Body of pancreas (tissue), 4 donors: ENCODE measurements at regions not wholly inside any gene's neighbourhood (a gene's known extent, or its start where the extent isn't known, plus 50 kb on each side); places are given as distances from the start of the nearest gene placed in this dataset.

Experiments
- ATAC-seq: fragments of 150-250 bp; one replicate; pipeline ENCODE4 v1.9.1; 2016
- DNase-seq, 4 donors: peaks; one replicate each; pipeline ENCODE4 v3.0.0-alpha.2; 2019
- H3K27ac ChIP-seq, 4 donors: fragments of 200-600 bp; sonication (generic); 1 replicate in 3 of 4; 2 replicates in 1 of 4; pipeline versions ENCODE4 v1.5.1 to v1.6.1; 2016 to 2019; ENCODE audit warnings: mild to moderate bottlenecking in 1 of 4, mixed read lengths in 1 of 4, moderate library complexity in 1 of 4
- H3K27me3 ChIP-seq, 2 donors: fragments of 200-600 bp; sonication (generic); one replicate each; pipeline ENCODE4 v1.6.0; 2016; ENCODE audit warnings: mild to moderate bottlenecking in 1 of 2
- H3K36me3 ChIP-seq, 2 donors: fragments of 200-600 bp; sonication (generic); replicated peaks in 1 of 2; 2 replicates each; pipeline ENCODE4 v1.5.1; 2016; ENCODE audit warnings: low read depth in 2 of 2; ENCODE audit not compliant: insufficient read depth in 1 of 2
- H3K4me1 ChIP-seq: fragments of 200-600 bp; sonication (generic); one replicate; pipeline ENCODE4 v1.6.0; 2016
- H3K4me3 ChIP-seq, 2 donors: fragments of 200-600 bp; sonication (generic); 1 replicate in 1 of 2; 2 replicates in 1 of 2; pipeline ENCODE4 v1.5.1; 2016 to 2019
- H3K9me3 ChIP-seq, 3 donors: fragments of 200-600 bp; sonication (generic); 1 replicate in 2 of 3; 2 replicates in 1 of 3; pipeline ENCODE4 v1.5.1; 2016
- CTCF ChIP-seq, 7 experiments: fragments of 450-650 bp in 4 of 7; fragments of 200-600 bp in 3 of 7; sonication (generic) in 3 of 7; IDR thresholded peaks; one replicate each; pipeline ENCODE4 v1.5.1; 2016 to 2019; ENCODE audit warnings: antibody characterized with exemption in 7 of 7
- POLR2A ChIP-seq, 3 donors: fragments of 450-650 bp; IDR thresholded peaks; one replicate each; pipeline ENCODE4 v1.6.1; 2016; ENCODE audit warnings: antibody characterized with exemption in 3 of 3, mild to moderate bottlenecking in 2 of 3
- WGBS, 2 donors: methylation state at CpG; one replicate each; pipeline ENCODE4 v1.1.5; 2017; 5-methylcytosine and 5-hydroxymethylcytosine counted together
- intact Hi-C: fragments of 100-400 bp; cut with DNase I; formaldehyde crosslinking; loops from one replicate; pipeline ENCODE4 v1.15.1; 2023

- Histone ChIP-seq H3K27me3 (no peaks in the 10 kb centered on the region), H3K36me3 (no peaks in the 10 kb centered on the region), H3K27ac (no peak overlapping the region), H3K4me3 (no peak overlapping the region), H3K9me3 (no peaks in the 10 kb centered on the region), H3K4me1 (no peaks in the 10 kb centered on the region)
- WGBS, 2 donors = 84 to 87% methylated on average over 3 of the region's 3 CpGs
- intact Hi-C loops = no loop called here
- ATAC-seq (no peak), DNase-seq (no peak)
- TF ChIP-seq CTCF (IDR thresholded peaks at IDR 0.05) (no peak), POLR2A (IDR thresholded peaks at IDR 0.05) (no peak)
Observed at GRCh38 chr3:5974630-5975322, 787.3 kb downstream of the EDEM1 start.

- Histone ChIP-seq H3K4me3 (no peak overlapping the region), H3K4me1 (no peaks in the 10 kb centered on the region), H3K27me3 (no peaks in the 10 kb centered on the region), H3K9me3 (no peaks in the 10 kb centered on the region), H3K36me3 (no peaks in the 10 kb centered on the region), H3K27ac (no peak overlapping the region)
- intact Hi-C loops = no loop called here
- 85 to 88% methylated on average over 8 of the region's 8 CpGs for WGBS, 2 donors
- DNase-seq (no peak), ATAC-seq (no peak)
- TF ChIP-seq CTCF (IDR thresholded peaks at IDR 0.05) = no peak
- TF ChIP-seq POLR2A (IDR thresholded peaks at IDR 0.05) = no peak
Observed at GRCh38 chr3:5977331-5977730, 789.8 kb downstream of the EDEM1 start.

GRCh38 chr3:5980475-5980874 lies 793.0 kb downstream of the EDEM1 start:
- H3K4me1 ChIP-seq = no peaks in the 10 kb centered on the region
- no peaks in the 10 kb centered on the region for H3K9me3 ChIP-seq
- H3K27me3 ChIP-seq = no peaks in the 10 kb centered on the region
- no peak for ATAC-seq
- intact Hi-C loops = no loop called here
- H3K36me3 ChIP-seq = no peaks in the 10 kb centered on the region
- H3K4me3 ChIP-seq = no peak overlapping the region
- 53 to 81% methylated on average over 2 to 3 of the region's 3 CpGs for WGBS, 2 donors
- no peak for DNase-seq
- H3K27ac ChIP-seq = no peak overlapping the region
- no peak for TF ChIP-seq POLR2A (IDR thresholded peaks at IDR 0.05)
- no peak for TF ChIP-seq CTCF (IDR thresholded peaks at IDR 0.05)

GRCh38 chr3:5994651-5995050 lies 807.1 kb downstream of the EDEM1 start:
- H3K4me1 ChIP-seq = no peaks in the 10 kb centered on the region
- DNase-seq (no peak), ATAC-seq (no peak)
- no peak overlapping the region for H3K4me3 ChIP-seq
- H3K9me3 ChIP-seq = no peaks in the 10 kb centered on the region
- H3K36me3 ChIP-seq = no peaks in the 10 kb centered on the region
- no peak for TF ChIP-seq POLR2A (IDR thresholded peaks at IDR 0.05)
- no peak for TF ChIP-seq CTCF (IDR thresholded peaks at IDR 0.05)
- no peaks in the 10 kb centered on the region for H3K27me3 ChIP-seq
- no peak overlapping the region for H3K27ac ChIP-seq
- 64 to 81% methylated on average over 1 of the region's 1 CpG for WGBS, 2 donors
- intact Hi-C loops = no loop called here

- Histone ChIP-seq H3K4me1 (no peaks in the 10 kb centered on the region), H3K27me3 (no peaks in the 10 kb centered on the region), H3K9me3 (no peaks in the 10 kb centered on the region), H3K27ac (no peak overlapping the region), H3K36me3 (no peaks in the 10 kb centered on the region), H3K4me3 (no peak overlapping the region)
- DNase-seq = no peak
- intact Hi-C loops = no loop called here
- ATAC-seq = no peak
- 79 to 80% methylated on average over 2 of the region's 2 CpGs for WGBS, 2 donors
- TF ChIP-seq POLR2A (IDR thresholded peaks at IDR 0.05) = no peak
- TF ChIP-seq CTCF (IDR thresholded peaks at IDR 0.05) = no peak
Observed at GRCh38 chr3:6018456-6018855, 830.9 kb downstream of the EDEM1 start.
